ENCODE measurements at regions not wholly inside any gene's neighbourhood (a gene's known extent, or its start where the extent isn't known, plus 50 kb on each side); places are given as distances from the start of the nearest gene placed in this dataset.

DNA sequence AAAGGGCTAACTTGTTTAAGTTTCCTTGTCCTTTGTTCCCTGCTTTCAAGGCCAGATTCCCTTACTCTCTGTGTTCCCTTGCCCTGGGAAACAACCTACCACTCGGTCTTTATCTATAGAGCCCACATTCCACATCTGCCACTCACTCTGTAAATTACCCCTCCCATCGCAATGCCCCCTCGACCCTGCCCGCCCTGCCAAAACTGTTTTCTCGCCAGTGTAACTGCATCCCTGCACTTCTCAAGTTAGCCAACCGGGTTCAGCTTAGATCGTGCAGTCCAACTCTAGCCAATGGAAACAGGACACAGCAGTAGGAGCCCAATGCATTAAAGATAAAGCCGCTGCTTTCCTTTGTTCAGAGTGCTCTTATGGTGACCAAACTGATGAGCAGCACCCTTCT, 263.6 kb downstream of the TBL1XR1 start:
- TF ChIP-seq, protein P1, sequence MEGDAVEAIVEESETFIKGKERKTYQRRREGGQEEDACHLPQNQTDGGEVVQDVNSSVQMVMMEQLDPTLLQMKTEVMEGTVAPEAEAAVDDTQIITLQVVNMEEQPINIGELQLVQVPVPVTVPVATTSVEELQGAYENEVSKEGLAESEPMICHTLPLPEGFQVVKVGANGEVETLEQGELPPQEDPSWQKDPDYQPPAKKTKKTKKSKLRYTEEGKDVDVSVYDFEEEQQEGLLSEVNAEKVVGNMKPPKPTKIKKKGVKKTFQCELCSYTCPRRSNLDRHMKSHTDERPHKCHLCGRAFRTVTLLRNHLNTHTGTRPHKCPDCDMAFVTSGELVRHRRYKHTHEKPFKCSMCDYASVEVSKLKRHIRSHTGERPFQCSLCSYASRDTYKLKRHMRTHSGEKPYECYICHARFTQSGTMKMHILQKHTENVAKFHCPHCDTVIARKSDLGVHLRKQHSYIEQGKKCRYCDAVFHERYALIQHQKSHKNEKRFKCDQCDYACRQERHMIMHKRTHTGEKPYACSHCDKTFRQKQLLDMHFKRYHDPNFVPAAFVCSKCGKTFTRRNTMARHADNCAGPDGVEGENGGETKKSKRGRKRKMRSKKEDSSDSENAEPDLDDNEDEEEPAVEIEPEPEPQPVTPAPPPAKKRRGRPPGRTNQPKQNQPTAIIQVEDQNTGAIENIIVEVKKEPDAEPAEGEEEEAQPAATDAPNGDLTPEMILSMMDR (conservative IDR thresholded peaks at IDR 0.05; ENCODE audit: low read length) = no peak
- no peak for TF ChIP-seq EZH2phosphoT487 (IDR thresholded peaks at IDR 0.05; ENCODE audit: borderline replicate concordance, low read depth, low read length)
